ENCODE measurements at regions not wholly inside any gene's neighbourhood (a gene's known extent, or its start where the extent isn't known, plus 50 kb on each side); places are given as distances from the start of the nearest gene placed in this dataset. TPM values are rescaled to one million over a fixed set of nuclear protein-coding genes. Genes with fewer than 3 reads are reported as not detected.

Small RNA genes in the stretch of these regions (small RNA-seq; reads per million reads assigned to genes)
- not detected for gene RN7SL542P
